ENCODE measurements at regions not wholly inside any gene's neighbourhood (a gene's known extent, or its start where the extent isn't known, plus 50 kb on each side); places are given as distances from the start of the nearest gene placed in this dataset.

GRCh38 chr12:63305901-63306875, 155.2 kb upstream of the AVPR1A start:
- TF ChIP-seq EZH2phosphoT487 (IDR thresholded peaks at IDR 0.05; ENCODE audit: insufficient read depth, low read depth) (no peak), EZH2 (IDR thresholded peaks at IDR 0.05; ENCODE audit: insufficient read depth, poor library complexity, severe bottlenecking) (no peak)
